OCI-LY3 (cell line): ENCODE measurements at regions not wholly inside any gene's neighbourhood (a gene's known extent, or its start where the extent isn't known, plus 50 kb on each side); places are given as distances from the start of the nearest gene placed in this dataset.

ENCODE experiments used
- H2AFZ ChIP-seq: fragments of 200-600, 300-600 bp; shearing (Covaris generic); 2 replicates; pipeline ENCODE4 v1.6.0; 2014; ENCODE audit warnings: antibody characterized with exemption, low read depth, low read length
- H3K27ac ChIP-seq: fragments of 200-600, 300-600 bp; sonication (generic); 2 replicates; pipeline ENCODE4 v1.5.1; 2014; ENCODE audit warnings: mild to moderate bottlenecking, low read length, moderate library complexity, mixed read lengths
- H3K27me3 ChIP-seq: fragments of 200-600, 300-600 bp; sonication (generic); 2 replicates; pipeline ENCODE4 v1.6.1; 2014; ENCODE audit warnings: low read depth, low read length, mixed read lengths
- H3K36me3 ChIP-seq: fragments of 200-600, 300-600 bp; sonication (generic); replicated peaks from 2 replicates; pipeline ENCODE3; 2014; ENCODE audit warnings: low read depth, low read length, mixed read lengths
- H3K4me1 ChIP-seq: fragments of 300-600, 200-600 bp; sonication (generic); 2 replicates; pipeline ENCODE4 v1.6.1; 2014; ENCODE audit warnings: low read length, mixed read lengths
- H3K4me2 ChIP-seq: fragments of 200-600, 300-600 bp; sonication (generic); 2 replicates; pipeline ENCODE4 v1.6.1; 2014; ENCODE audit warnings: low read length, mixed read lengths
- H3K4me3 ChIP-seq: fragments of 300-600, 200-600 bp; sonication (generic); 2 replicates; pipeline ENCODE4 v1.5.1; 2014; ENCODE audit warnings: antibody characterized with exemption, mild to moderate bottlenecking, low read length, moderate library complexity
- H3K79me2 ChIP-seq: fragments of 300-600, 200-600 bp; shearing (Covaris generic); 2 replicates; pipeline ENCODE4 v1.6.1; 2014; ENCODE audit warnings: mild to moderate bottlenecking, low read length, mixed read lengths
- H3K9ac ChIP-seq: fragments of 300-600, 200-600 bp; shearing (Covaris generic); 2 replicates; pipeline ENCODE4 v1.6.0; 2014; ENCODE audit warnings: mild to moderate bottlenecking, low read length, moderate library complexity
- H3K9me3 ChIP-seq: fragments of 200-600, 300-600 bp; shearing (Covaris generic); 2 replicates; pipeline ENCODE4 v1.6.1; 2014; ENCODE audit warnings: low read length, mixed read lengths; ENCODE audit not compliant: insufficient read depth
- H4K20me1 ChIP-seq: fragments of 200-600, 300-600 bp; sonication (generic); 2 replicates; pipeline ENCODE4 v1.6.1; 2016; ENCODE audit warnings: low read length, mixed read lengths; ENCODE audit not compliant: insufficient read depth
- CTCF ChIP-seq: fragments of 200-600, 300-600 bp; sonication (generic); IDR thresholded peaks from 2 replicates; pipeline ENCODE4 v1.5.1; 2014; ENCODE audit warnings: antibody characterized with exemption, low read length, low read depth
- EZH2phosphoT487 ChIP-seq: fragments of 200-600 bp; shearing (Covaris generic); IDR thresholded peaks from 2 replicates; pipeline ENCODE4 v1.6.1; 2018; ENCODE audit warnings: antibody characterized with exemption, mixed run types, low read depth

- Histone ChIP-seq H2AFZ (no peak overlapping the region), H3K4me2 (no peak overlapping the region), H3K9ac (no peak overlapping the region), H3K4me3 (no peak overlapping the region), H3K79me2 (no peaks in the 10 kb centered on the region), H3K4me1 (no peaks in the 10 kb centered on the region), H3K36me3 (no peaks in the 10 kb centered on the region), H3K27me3 (no peaks in the 10 kb centered on the region), H3K9me3 (no peaks in the 10 kb centered on the region), H4K20me1 (no peaks in the 10 kb centered on the region), H3K27ac (no peak overlapping the region)
- no peak for TF ChIP-seq CTCF
- TF ChIP-seq EZH2phosphoT487, result no peak
Observed at GRCh38 chr22:22740560-22741276, 96.3 kb downstream of the GGTLC2 start.

- TF ChIP-seq EZH2phosphoT487, result no peak
- no peak for TF ChIP-seq CTCF
- no peaks in the 10 kb centered on the region for H3K4me1 ChIP-seq
- H3K4me3 ChIP-seq, result no peak overlapping the region
- H3K9ac ChIP-seq, result no peak overlapping the region
- no peaks in the 10 kb centered on the region for H3K79me2 ChIP-seq
- H3K9me3 ChIP-seq, result no peaks in the 10 kb centered on the region
- H3K27ac ChIP-seq, result no peak overlapping the region
- H2AFZ ChIP-seq, result no peak overlapping the region
- H3K4me2 ChIP-seq, result no peak overlapping the region
- no peaks in the 10 kb centered on the region for H3K36me3 ChIP-seq
- H4K20me1 ChIP-seq, result no peaks in the 10 kb centered on the region
- H3K27me3 ChIP-seq, result no peaks in the 10 kb centered on the region
Observed at GRCh38 chr22:22741843-22742242, 97.4 kb downstream of the GGTLC2 start.

GRCh38 chr22:22742641-22743040 is 98.2 kb downstream of the GGTLC2 start:
- Histone ChIP-seq H3K4me2 (no peak overlapping the region), H3K4me3 (no peak overlapping the region), H3K27ac (no peak overlapping the region), H3K27me3 (no peaks in the 10 kb centered on the region), H3K4me1 (no peaks in the 10 kb centered on the region), H3K36me3 (no peaks in the 10 kb centered on the region), H3K9me3 (no peaks in the 10 kb centered on the region), H3K9ac (no peak overlapping the region), H2AFZ (no peak overlapping the region), H3K79me2 (no peaks in the 10 kb centered on the region), H4K20me1 (no peaks in the 10 kb centered on the region)
- no peak for TF ChIP-seq EZH2phosphoT487
- no peak for TF ChIP-seq CTCF

GRCh38 chr22:22743128-22743760 is 98.8 kb downstream of the GGTLC2 start:
- H3K27ac ChIP-seq, result no peak overlapping the region
- no peak overlapping the region for H3K4me3 ChIP-seq
- no peaks in the 10 kb centered on the region for H3K4me1 ChIP-seq
- no peak overlapping the region for H3K9ac ChIP-seq
- no peaks in the 10 kb centered on the region for H3K79me2 ChIP-seq
- no peak overlapping the region for H3K4me2 ChIP-seq
- no peaks in the 10 kb centered on the region for H3K27me3 ChIP-seq
- TF ChIP-seq CTCF, result no peak
- TF ChIP-seq EZH2phosphoT487, result no peak
- no peaks in the 10 kb centered on the region for H3K9me3 ChIP-seq
- no peak overlapping the region for H2AFZ ChIP-seq
- no peaks in the 10 kb centered on the region for H4K20me1 ChIP-seq
- H3K36me3 ChIP-seq, result no peaks in the 10 kb centered on the region
